HG02938 (cell line): ENCODE measurements at regions not wholly inside any gene's neighbourhood (a gene's known extent, or its start where the extent isn't known, plus 50 kb on each side); places are given as distances from the start of the nearest gene placed in this dataset.

Experiments
- ATAC-seq: cut with Tn5 transposase; IDR thresholded peaks from one replicate; pipeline ENCODE4 v1.9.1; 2021; ENCODE audit warnings: mild to moderate bottlenecking, moderate library complexity; ENCODE audit not compliant: unreplicated experiment

GRCh38 chr7:16065939-16066338 lies 355.4 kb downstream of the CRPPA start:
- no peak for ATAC-seq

GRCh38 chr7:16063716-16064675 lies 357.3 kb downstream of the CRPPA start:
- no peak for ATAC-seq

- no peak for ATAC-seq
These were observed 358.1 kb downstream of the CRPPA start for GRCh38 chr7:16063221-16063620.

GRCh38 chr7:16062269-16062668 lies 359.1 kb downstream of the CRPPA start:
- ATAC-seq, result no peak

- no peak for ATAC-seq
These were observed 359.7 kb downstream of the CRPPA start for GRCh38 chr7:16061630-16062029.

GRCh38 chr7:16061011-16061410 lies 360.3 kb downstream of the CRPPA start:
- ATAC-seq, result no peak

GRCh38 chr7:16060502-16060901 lies 360.8 kb downstream of the CRPPA start:
- ATAC-seq, result no peak

- ATAC-seq, result peak; percentile 95
These were observed 365.9 kb downstream of the CRPPA start for GRCh38 chr7:16055263-16055976.

GRCh38 chr7:16051561-16052255 lies 365.2 kb upstream of the MEOX2 start:
- no peak for ATAC-seq

- no peak for ATAC-seq
These were observed 359.6 kb upstream of the MEOX2 start for GRCh38 chr7:16046041-16046440.

GRCh38 chr7:16045296-16045695 lies 358.8 kb upstream of the MEOX2 start:
- no peak for ATAC-seq

- ATAC-seq, result no peak
These were observed 358.2 kb upstream of the MEOX2 start for GRCh38 chr7:16044645-16045044.

- ATAC-seq, result no peak
These were observed 353.9 kb upstream of the MEOX2 start for GRCh38 chr7:16040346-16040745.

GRCh38 chr7:16038906-16039305 lies 352.4 kb upstream of the MEOX2 start:
- no peak for ATAC-seq

- no peak for ATAC-seq
These were observed 348.9 kb upstream of the MEOX2 start for GRCh38 chr7:16035392-16035791.

GRCh38 chr7:16034866-16035265 lies 348.4 kb upstream of the MEOX2 start:
- ATAC-seq, result no peak

- ATAC-seq, result no peak
These were observed 347.9 kb upstream of the MEOX2 start for GRCh38 chr7:16034353-16034752.

GRCh38 chr7:16033233-16033632 lies 346.8 kb upstream of the MEOX2 start:
- no peak for ATAC-seq

GRCh38 chr7:16028636-16029035 lies 342.2 kb upstream of the MEOX2 start:
- ATAC-seq, result no peak

- no peak for ATAC-seq
These were observed 341.6 kb upstream of the MEOX2 start for GRCh38 chr7:16028103-16028502.

GRCh38 chr7:16027396-16027795 lies 340.9 kb upstream of the MEOX2 start:
- ATAC-seq, result no peak
